C4-2B (cell line): ENCODE measurements at regions not wholly inside any gene's neighbourhood (a gene's known extent, or its start where the extent isn't known, plus 50 kb on each side); places are given as distances from the start of the nearest gene placed in this dataset.
"Not testable (repeated sequence)": the region's sequence is repeated elsewhere in the genome, so short reads cannot be mapped to it uniquely, and the experiment has no call there.

Source experiments
- ZFX ChIP-seq: fragments of 450-650 bp; IDR thresholded peaks from 2 replicates; pipeline ENCODE4 v1.6.1; 2017
- TF ChIP-seq, protein P1 (sequence below): fragments of 450-650 bp; conservative IDR thresholded peaks from 2 replicates; pipeline ENCODE4 v1.5.1; 2017; ENCODE audit warnings: mild to moderate bottlenecking

DNA sequence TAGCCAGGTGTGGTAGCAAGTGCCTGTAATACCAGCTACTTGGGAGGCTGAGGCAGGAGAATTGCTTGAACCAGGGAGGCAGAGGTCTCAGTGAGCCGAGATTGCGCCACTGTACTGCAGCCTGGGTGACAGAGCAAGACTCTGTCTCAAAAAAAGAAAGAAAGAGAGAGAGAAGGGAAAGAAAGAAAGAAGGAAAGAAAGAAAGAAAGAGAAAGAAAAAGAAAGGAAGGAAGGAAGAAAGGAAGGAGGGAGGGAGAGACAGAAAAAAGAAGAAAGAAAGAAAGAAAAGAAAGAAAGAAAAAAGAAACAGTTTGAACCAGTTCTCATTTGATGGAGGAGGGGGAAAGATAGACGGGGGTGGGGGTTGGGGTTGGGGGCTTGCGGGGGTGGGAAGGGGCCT lies 59.6 kb upstream of the HSPA9 start:
- TF ChIP-seq, protein P1, sequence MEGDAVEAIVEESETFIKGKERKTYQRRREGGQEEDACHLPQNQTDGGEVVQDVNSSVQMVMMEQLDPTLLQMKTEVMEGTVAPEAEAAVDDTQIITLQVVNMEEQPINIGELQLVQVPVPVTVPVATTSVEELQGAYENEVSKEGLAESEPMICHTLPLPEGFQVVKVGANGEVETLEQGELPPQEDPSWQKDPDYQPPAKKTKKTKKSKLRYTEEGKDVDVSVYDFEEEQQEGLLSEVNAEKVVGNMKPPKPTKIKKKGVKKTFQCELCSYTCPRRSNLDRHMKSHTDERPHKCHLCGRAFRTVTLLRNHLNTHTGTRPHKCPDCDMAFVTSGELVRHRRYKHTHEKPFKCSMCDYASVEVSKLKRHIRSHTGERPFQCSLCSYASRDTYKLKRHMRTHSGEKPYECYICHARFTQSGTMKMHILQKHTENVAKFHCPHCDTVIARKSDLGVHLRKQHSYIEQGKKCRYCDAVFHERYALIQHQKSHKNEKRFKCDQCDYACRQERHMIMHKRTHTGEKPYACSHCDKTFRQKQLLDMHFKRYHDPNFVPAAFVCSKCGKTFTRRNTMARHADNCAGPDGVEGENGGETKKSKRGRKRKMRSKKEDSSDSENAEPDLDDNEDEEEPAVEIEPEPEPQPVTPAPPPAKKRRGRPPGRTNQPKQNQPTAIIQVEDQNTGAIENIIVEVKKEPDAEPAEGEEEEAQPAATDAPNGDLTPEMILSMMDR = not testable (repeated sequence)
- TF ChIP-seq ZFX = not testable (repeated sequence)
